ENCODE measurements at regions not wholly inside any gene's neighbourhood (a gene's known extent, or its start where the extent isn't known, plus 50 kb on each side); places are given as distances from the start of the nearest gene placed in this dataset.

DNA sequence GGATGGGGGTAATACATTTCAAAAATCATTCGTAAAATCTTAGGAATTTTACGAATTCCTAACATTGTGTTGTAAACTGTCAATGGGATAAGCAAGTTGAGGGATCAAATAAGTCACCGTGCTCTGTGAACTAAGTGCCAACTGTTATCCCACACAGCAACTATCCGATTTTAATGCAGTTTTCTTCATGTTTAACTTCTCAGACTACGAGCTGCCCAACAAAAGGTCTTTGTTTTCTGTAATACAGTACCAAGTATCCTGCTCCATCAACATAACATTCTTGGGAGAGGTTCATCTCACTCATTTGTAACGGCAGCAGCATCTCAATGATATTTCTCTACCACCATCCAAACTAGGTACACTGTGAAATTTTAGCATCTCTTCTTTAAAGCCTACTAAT, 654.1 kb upstream of the LMCD1 start:
- intact Hi-C loops (cut with DNase I): no loop called here
- Histone ChIP-seq H3K4me3 (no peak overlapping the region), H3K36me3 (no peaks in the 10 kb centered on the region), H3K4me1 (no peaks in the 10 kb centered on the region), H3K27me3 (ENCODE audit: low read depth) (no peaks in the 10 kb centered on the region), H3K27ac (no peak overlapping the region), H3K9me3 (no peaks in the 10 kb centered on the region)
- ATAC-seq (no peak), DNase-seq (no peak)
- no peak for TF ChIP-seq CTCF (IDR thresholded peaks at IDR 0.05)

DNA sequence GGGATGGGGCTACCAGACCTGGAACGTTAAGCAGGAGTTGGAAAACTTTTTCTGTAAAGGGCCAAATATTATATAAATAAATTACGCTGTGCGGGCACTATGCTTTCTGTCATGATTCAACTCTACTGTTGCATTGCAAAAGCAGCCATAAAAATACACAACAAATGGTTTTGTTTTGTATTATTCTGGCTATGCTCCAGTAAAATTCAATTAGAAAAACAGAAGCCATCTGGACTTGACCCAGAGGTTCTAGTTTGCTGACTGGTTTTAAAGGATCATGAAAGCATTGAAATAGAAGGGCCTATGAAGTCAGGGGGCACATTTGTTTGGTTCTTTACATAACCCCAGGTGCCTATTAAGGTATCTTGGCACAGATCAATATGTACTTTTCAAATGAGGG, 647.4 kb upstream of the LMCD1 start:
- Histone ChIP-seq H3K27me3 (ENCODE audit: low read depth) (no peaks in the 10 kb centered on the region), H3K9me3 (no peaks in the 10 kb centered on the region), H3K36me3 (no peaks in the 10 kb centered on the region), H3K27ac (no peak overlapping the region), H3K4me1 (no peaks in the 10 kb centered on the region), H3K4me3 (no peak overlapping the region)
- intact Hi-C loops (cut with DNase I): no loop called here
- no peak for TF ChIP-seq CTCF (IDR thresholded peaks at IDR 0.05)
- no peak for ATAC-seq
- DNase-seq: no peak

DNA sequence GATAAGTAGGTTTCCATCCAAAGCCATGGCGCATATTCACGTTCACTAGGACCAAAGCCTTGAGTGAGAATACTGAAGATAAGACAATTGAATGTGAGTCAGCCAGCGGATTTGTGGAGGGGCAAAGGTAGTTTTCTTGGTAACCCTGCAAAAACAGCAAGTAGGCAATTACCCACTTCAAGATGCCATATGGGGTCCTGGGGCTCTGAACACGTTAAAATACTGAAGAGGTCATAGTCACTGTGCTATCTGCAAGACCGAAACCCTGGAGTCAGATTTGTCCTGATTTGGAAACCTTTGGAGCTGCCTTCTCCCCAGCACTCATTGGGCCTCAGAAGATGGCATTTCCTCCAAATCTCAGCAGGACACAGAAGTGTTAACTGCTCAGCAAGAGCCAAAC, 646.9 kb upstream of the LMCD1 start:
- DNase-seq: no peak
- no peak for TF ChIP-seq CTCF (IDR thresholded peaks at IDR 0.05)

GRCh38 chr3:7865611-7866010, 636.0 kb upstream of the LMCD1 start:
- no peak overlapping the region for H3K4me3 ChIP-seq
- H3K27ac ChIP-seq: no peak overlapping the region
- intact Hi-C loops (cut with DNase I): no loop called here
- TF ChIP-seq CTCF (IDR thresholded peaks at IDR 0.05): no peak
- H3K36me3 ChIP-seq: no peaks in the 10 kb centered on the region
- H3K9me3 ChIP-seq: no peaks in the 10 kb centered on the region
- H3K27me3 ChIP-seq (ENCODE audit: low read depth): no peaks in the 10 kb centered on the region
- no peak for DNase-seq
- no peaks in the 10 kb centered on the region for H3K4me1 ChIP-seq
- no peak for ATAC-seq

More for the DNA sequence above, 646.9 kb upstream of the LMCD1 start:
- Histone ChIP-seq H3K27me3 (ENCODE audit: low read depth) (no peaks in the 10 kb centered on the region), H3K27ac (no peak overlapping the region), H3K36me3 (no peaks in the 10 kb centered on the region), H3K9me3 (no peaks in the 10 kb centered on the region), H3K4me3 (no peak overlapping the region), H3K4me1 (no peaks in the 10 kb centered on the region)
- no peak for ATAC-seq
- intact Hi-C loops (cut with DNase I): no loop called here

DNA sequence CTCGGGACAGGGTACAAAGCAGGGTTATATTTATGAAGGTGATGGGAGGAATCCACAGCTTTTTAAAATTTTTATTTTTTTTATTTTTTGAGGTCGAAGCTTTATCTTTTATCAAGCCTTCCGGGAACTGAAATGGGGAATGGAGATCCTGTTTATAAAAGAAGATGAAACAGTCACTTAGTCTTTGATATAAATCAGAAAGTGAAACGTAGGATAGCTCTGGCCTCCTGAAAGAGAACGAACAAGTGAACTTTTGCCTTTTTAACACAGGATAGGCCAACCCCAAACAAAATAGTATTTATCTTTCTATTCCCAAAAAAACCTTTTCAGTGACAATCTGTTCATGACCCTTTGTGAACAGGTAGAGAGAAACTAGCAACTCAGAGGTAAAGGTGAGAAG, 634.0 kb upstream of the LMCD1 start:
- Histone ChIP-seq H3K27ac (no peak overlapping the region), H3K36me3 (no peaks in the 10 kb centered on the region), H3K9me3 (no peaks in the 10 kb centered on the region), H3K4me3 (no peak overlapping the region), H3K4me1 (no peaks in the 10 kb centered on the region), H3K27me3 (ENCODE audit: low read depth) (no peaks in the 10 kb centered on the region)
- DNase-seq (no peak), ATAC-seq (no peak)
- no peak for TF ChIP-seq CTCF (IDR thresholded peaks at IDR 0.05)
- intact Hi-C loops (cut with DNase I): no loop called here

DNA sequence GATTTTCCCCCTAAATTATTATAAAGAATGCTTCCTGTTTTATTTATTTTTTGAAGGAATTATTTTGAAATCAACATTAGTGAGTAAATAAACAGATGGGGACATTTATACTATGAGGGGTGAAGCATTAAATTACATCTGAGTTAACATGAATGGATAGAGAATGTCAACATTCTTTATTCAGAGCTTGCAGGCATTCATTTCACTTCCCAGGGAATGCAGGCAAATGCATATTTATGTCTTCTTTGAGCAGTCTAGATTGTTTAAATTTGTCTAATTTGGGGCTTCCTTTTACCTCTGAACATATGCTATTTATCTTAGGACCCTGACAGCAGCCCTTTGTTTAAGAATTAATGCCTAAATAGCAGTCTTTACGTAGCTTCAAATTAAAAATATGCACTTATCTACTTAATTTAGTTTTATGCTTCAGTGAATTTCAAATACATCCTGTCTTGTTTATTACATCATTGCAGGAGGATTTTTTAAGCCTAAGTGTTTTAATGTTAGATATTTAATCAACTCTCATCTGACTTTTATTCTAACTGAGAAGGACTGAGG, 630.5 kb upstream of the LMCD1 start:
- intact Hi-C loops (cut with DNase I): no loop called here
- ATAC-seq: no peak
- H3K27ac ChIP-seq: no peak overlapping the region
- no peak for TF ChIP-seq CTCF (IDR thresholded peaks at IDR 0.05)
- no peak for DNase-seq
- peaks cover 6% of the 10 kb centered on the region for H3K4me1 ChIP-seq
- H3K36me3 ChIP-seq: no peaks in the 10 kb centered on the region
- no peaks in the 10 kb centered on the region for H3K9me3 ChIP-seq
- no peaks in the 10 kb centered on the region for H3K27me3 ChIP-seq (ENCODE audit: low read depth)
- H3K4me3 ChIP-seq: no peak overlapping the region

All from lower lobe of right lung (tissue), 2 donors.